PC-3 (cell line): ENCODE measurements at regions not wholly inside any gene's neighbourhood (a gene's known extent, or its start where the extent isn't known, plus 50 kb on each side); places are given as distances from the start of the nearest gene placed in this dataset.

Source experiments
- ATAC-seq: fragments of 200-7000 bp; cut with Tn5 transposase; 2 replicates; pipeline ENCODE4 v1.9.1; 2020; ENCODE audit warnings: mild to moderate bottlenecking, moderate library complexity
- BruUV-seq: library from RNA; stranded (reverse); fragments of 400-500 nt; replicated peaks from 2 replicates; lab custom pipeline; 2021; lab: Mats Ljungman, UMichigan
- CTCF ChIA-PET: fragments of 300-600 bp; sonication (Branson Sonifier 250); formaldehyde crosslinking; loops from one replicate; lab custom pipeline; 2022; ENCODE audit warnings: antibody characterized with exemption; lab: Charles Lee
- POLR2A ChIA-PET: fragments of 300-600 bp; sonication (Branson Sonifier 250); formaldehyde crosslinking; loops from one replicate; lab custom pipeline; 2022; ENCODE audit warnings: antibody characterized with exemption; ENCODE audit not compliant: unreplicated experiment; lab: Charles Lee
- DNase-seq: peaks from one replicate; pipeline ENCODE4 v3.0.0-alpha.2; 2015
- H2AFZ ChIP-seq: fragments of 300-600 bp; sonication (generic); 2 replicates; pipeline ENCODE4 v1.6.0; 2016; ENCODE audit warnings: antibody characterized with exemption, low read length
- H3F3A ChIP-seq: fragments of 300-600 bp; sonication (generic); one replicate; pipeline ENCODE4 v1.6.0; 2017; ENCODE audit warnings: antibody characterized with exemption, low read length, control low read depth, mild to moderate bottlenecking; ENCODE audit not compliant: unreplicated experiment
- H3K27ac ChIP-seq: fragments of 300-600 bp; sonication (generic); 2 replicates; pipeline ENCODE4 v1.5.1; 2016; ENCODE audit warnings: mild to moderate bottlenecking, low read length
- H3K27me3 ChIP-seq: fragments of 300-600 bp; sonication (generic); 2 replicates; pipeline ENCODE4 v1.6.1; 2016; ENCODE audit warnings: low read length, mixed read lengths
- H3K36me3 ChIP-seq: fragments of 300-600 bp; sonication (generic); 2 replicates; pipeline ENCODE4 v1.6.1; 2016; ENCODE audit warnings: low read depth, mixed run types, low read length, mixed read lengths
- H3K4me1 ChIP-seq: fragments of 300-600 bp; sonication (generic); 2 replicates; pipeline ENCODE4 v1.5.1; 2016; ENCODE audit warnings: low read length; ENCODE audit not compliant: insufficient read depth
- H3K4me2 ChIP-seq: fragments of 300-600 bp; sonication (generic); 2 replicates; pipeline ENCODE4 v1.6.0; 2016; ENCODE audit warnings: low read length
- H3K4me3 ChIP-seq: fragments of 300-600 bp; sonication (generic); 2 replicates; pipeline ENCODE4 v1.5.1; 2016; ENCODE audit warnings: mild to moderate bottlenecking, low read length, mixed read lengths
- H3K79me2 ChIP-seq: fragments of 300-600 bp; sonication (generic); 2 replicates; pipeline ENCODE4 v1.6.1; 2017; ENCODE audit warnings: low read length, mixed read lengths
- H3K9ac ChIP-seq: fragments of 300-600 bp; sonication (generic); 2 replicates; pipeline ENCODE4 v1.6.0; 2016; ENCODE audit warnings: mild to moderate bottlenecking, low read length
- H3K9me2 ChIP-seq: fragments of 300-600 bp; sonication (generic); replicated peaks from 2 replicates; pipeline ENCODE4 v1.6.1; 2016; ENCODE audit warnings: mixed run types, low read length, mixed read lengths
- H3K9me3 ChIP-seq: fragments of 300-600 bp; sonication (generic); 2 replicates; pipeline ENCODE4 v1.6.1; 2016; ENCODE audit warnings: low read length, mixed read lengths
- H4K20me1 ChIP-seq: fragments of 300-600 bp; sonication (generic); 2 replicates; pipeline ENCODE4 v1.6.1; 2016; ENCODE audit warnings: low read length, mixed read lengths
- CTCF ChIP-seq: fragments of 300-600 bp; sonication (generic); conservative IDR thresholded peaks from 2 replicates; pipeline ENCODE4 v1.5.1; 2017; ENCODE audit warnings: antibody characterized with exemption, low read depth, mild to moderate bottlenecking, low read length
- EZH2 ChIP-seq: fragments of 300-600 bp; sonication (generic); IDR thresholded peaks from one replicate; pipeline ENCODE4 v1.6.1; 2017; ENCODE audit warnings: antibody characterized with exemption, mild to moderate bottlenecking, low read length; ENCODE audit not compliant: unreplicated experiment
- EZH2phosphoT487 ChIP-seq: fragments of 300-600 bp; sonication (generic); IDR thresholded peaks from 2 replicates; pipeline ENCODE4 v1.6.1; 2018; ENCODE audit warnings: mild to moderate bottlenecking, antibody characterized with exemption, low read length, borderline replicate concordance
- intact Hi-C: fragments of 100-400 bp; cut with micrococcal nuclease; formaldehyde crosslinking; loops from 2 replicates; pipeline ENCODE4 v1.9.0; 2023

GRCh38 chr14:101073598-101073965, 170.1 kb upstream of the RTL1 start:
- peak overlapping the region; percentile 32; the same call in 1 of the 2 replicates for H3K9ac ChIP-seq

GRCh38 chr14:101074196-101075024, 170.9 kb upstream of the RTL1 start:
- Histone ChIP-seq H3K36me3 (no peaks in the 10 kb centered on the region), H3K4me3 (no peak overlapping the region), H4K20me1 (no peaks in the 10 kb centered on the region), H3K27me3 (no peaks in the 10 kb centered on the region), H3F3A (no peaks in the 10 kb centered on the region), H3K79me2 (no peaks in the 10 kb centered on the region), H3K4me2 (peak overlapping the region; percentile 53; the same call in 1 of the 2 replicates), H3K27ac (no peak overlapping the region; the same call in 1 of the 2 replicates), H3K9me3 (no peaks in the 10 kb centered on the region), H3K9ac (no peak overlapping the region), H2AFZ (no peak overlapping the region), H3K4me1 (peaks cover 25% of the 10 kb centered on the region), H3K9me2 (no peaks in the 10 kb centered on the region)
- BruUV-seq = no TSS peak
- intact Hi-C loops = loop anchor here (5.0 kb wide), 2 partner anchors 87 to 403 kb away; no protein-coding TSS in a partner anchor
- DNase-seq (no peak), ATAC-seq (no peak)
- CTCF ChIA-PET = no interaction called here
- no peak for TF ChIP-seq CTCF
- TF ChIP-seq EZH2phosphoT487 = no peak
- no peak for TF ChIP-seq EZH2
- POLR2A ChIA-PET = interaction anchor here (0.6 kb wide), 1 partner anchor 73 kb away, joined by 3 read pairs; no protein-coding TSS in a partner anchor

More at GRCh38 chr14:101073598-101073965, 170.1 kb upstream of the RTL1 start:
- intact Hi-C loops = loop anchor here (2.0 to 5.0 kb wide), 3 partner anchors 77 to 404 kb away; no protein-coding TSS in a partner anchor
- CTCF ChIA-PET = no interaction called here
- no peaks in the 10 kb centered on the region for H4K20me1 ChIP-seq
- no peak overlapping the region for H3K4me3 ChIP-seq
- no peaks in the 10 kb centered on the region for H3K9me2 ChIP-seq
- H2AFZ ChIP-seq = no peak overlapping the region
- H3K36me3 ChIP-seq = no peaks in the 10 kb centered on the region
- no peaks in the 10 kb centered on the region for H3K27me3 ChIP-seq
- H3F3A ChIP-seq = no peaks in the 10 kb centered on the region
- ATAC-seq (no peak), DNase-seq (no peak)
- BruUV-seq = no TSS peak
- H3K27ac ChIP-seq = peak overlapping the region; percentile 31
- H3K79me2 ChIP-seq = no peaks in the 10 kb centered on the region
- TF ChIP-seq CTCF = no peak
- no peak for TF ChIP-seq EZH2
- no peak for TF ChIP-seq EZH2phosphoT487
- peaks cover 25% of the 10 kb centered on the region for H3K4me1 ChIP-seq
- POLR2A ChIA-PET = no interaction called here
- peak overlapping the region; percentile 53 for H3K4me2 ChIP-seq
- H3K9me3 ChIP-seq = no peaks in the 10 kb centered on the region
